Adrenal gland (tissue), 5 donors: ENCODE measurements at regions not wholly inside any gene's neighbourhood (a gene's known extent, or its start where the extent isn't known, plus 50 kb on each side); places are given as distances from the start of the nearest gene placed in this dataset.

Experiments used
- CTCF ChIP-seq, 6 experiments: fragments of 450-650 bp in 4 of 6; fragments of 200-600 bp in 2 of 6; sonication (generic) in 1 of 6; IDR thresholded peaks; 1 replicate in 5 of 6; 2 replicates in 1 of 6; pipeline versions ENCODE4 v1.5.1 to v1.8.0; 2016 to 2021; ENCODE audit warnings: antibody characterized with exemption in 6 of 6, mild to moderate bottlenecking in 2 of 6, moderate library complexity in 1 of 6
- POLR2A ChIP-seq, 2 donors: fragments of 450-650 bp; IDR thresholded peaks; one replicate each; pipeline ENCODE4 v1.6.1; 2017; ENCODE audit warnings: antibody characterized with exemption in 2 of 2, mild to moderate bottlenecking in 2 of 2, moderate library complexity in 1 of 2
- donor health status: DM: no; HTN: no; CAD: no.

- TF ChIP-seq POLR2A (IDR thresholded peaks at IDR 0.05) (no peak), CTCF (IDR thresholded peaks at IDR 0.05) (no peak)
These were observed 163.1 kb downstream of the DICER1 start for GRCh38 chr14:94994245-94994644.
